ENCODE measurements at regions not wholly inside any gene's neighbourhood (a gene's known extent, or its start where the extent isn't known, plus 50 kb on each side); places are given as distances from the start of the nearest gene placed in this dataset.

GRCh38 chr5:15993334-15993733 lies 186.3 kb downstream of the MARCHF11 start:
- TF ChIP-seq CTCF (conservative IDR thresholded peaks at IDR 0.05; ENCODE audit: low read length) (no peak), EZH2phosphoT487 (IDR thresholded peaks at IDR 0.05; ENCODE audit: borderline replicate concordance, low read depth, low read length) (no peak)
